Stimulated activated CD8-positive, alpha-beta memory T cell treated with anti-CD3 and anti-CD28 coated beads, Interleukin-12 subunit alpha, Interleukin-12 subunit beta, amount 100 ng/mL, for 24 hours (primary cell): ENCODE measurements at regions not wholly inside any gene's neighbourhood (a gene's known extent, or its start where the extent isn't known, plus 50 kb on each side); places are given as distances from the start of the nearest gene placed in this dataset.

Source experiments
- DNase-seq: peaks from one replicate; pipeline ENCODE4 v3.0.0-alpha.2; 2020; ENCODE audit errors: extremely low read depth

DNA sequence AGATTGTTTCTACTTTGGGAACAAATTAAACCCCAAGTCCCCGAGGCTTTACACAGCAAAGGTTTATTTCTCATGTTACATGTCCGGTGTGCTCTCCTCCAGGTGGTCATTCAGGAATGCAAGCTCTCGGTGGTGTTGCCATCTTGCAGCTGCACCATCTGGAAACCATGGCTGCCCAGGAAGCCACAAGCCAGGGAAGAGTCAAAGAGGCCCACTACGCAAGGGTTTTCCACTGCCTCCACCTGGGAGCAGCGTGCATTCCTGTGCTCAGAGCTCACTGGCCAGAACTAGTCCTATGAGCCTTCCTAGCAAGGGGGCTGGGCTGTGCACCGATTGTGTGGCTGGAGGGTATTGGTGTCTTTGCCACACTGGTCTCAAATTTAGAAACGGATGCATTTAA lies 128.8 kb upstream of the FOXF1 start:
- DNase-seq = no peak

DNA sequence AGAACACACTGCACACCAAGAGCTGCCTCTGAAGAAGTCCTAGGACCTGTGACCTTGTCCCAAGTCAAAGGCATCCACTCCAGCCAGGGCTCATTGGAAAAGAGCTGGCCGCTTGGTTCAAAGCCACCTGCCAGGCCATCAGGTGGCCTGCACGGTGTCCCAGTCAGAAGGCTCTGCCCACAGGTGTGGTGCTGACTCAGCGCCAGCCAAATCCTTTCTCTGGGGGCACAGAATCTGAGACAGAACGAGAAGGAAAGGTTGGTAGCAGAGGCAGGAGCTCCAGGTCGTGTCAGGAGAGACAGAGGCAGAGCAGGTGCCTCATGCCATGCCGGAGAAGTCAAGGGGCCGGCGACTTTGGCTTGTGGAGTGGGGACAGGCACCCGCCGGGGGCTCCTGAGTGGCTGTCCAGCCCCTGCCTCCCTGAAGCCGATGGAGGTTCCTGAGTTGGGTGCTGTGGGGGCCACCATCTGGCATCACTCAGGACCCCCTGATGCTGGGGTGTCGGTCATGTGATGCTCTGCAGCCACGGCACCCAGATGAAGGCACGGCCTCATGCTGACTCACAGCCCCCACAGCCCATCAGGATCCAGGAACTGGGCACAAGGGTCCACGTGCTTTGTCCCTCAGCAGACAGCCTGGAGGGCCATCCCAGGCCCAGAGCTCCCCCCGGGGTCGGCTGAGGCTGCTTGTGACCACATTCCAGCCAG lies 128.1 kb upstream of the FOXF1 start:
- DNase-seq = no peak

GRCh38 chr16:86382774-86383407 lies 127.4 kb upstream of the FOXF1 start:
- DNase-seq = no peak

GRCh38 chr16:86383488-86384262 lies 126.7 kb upstream of the FOXF1 start:
- no peak for DNase-seq

DNA sequence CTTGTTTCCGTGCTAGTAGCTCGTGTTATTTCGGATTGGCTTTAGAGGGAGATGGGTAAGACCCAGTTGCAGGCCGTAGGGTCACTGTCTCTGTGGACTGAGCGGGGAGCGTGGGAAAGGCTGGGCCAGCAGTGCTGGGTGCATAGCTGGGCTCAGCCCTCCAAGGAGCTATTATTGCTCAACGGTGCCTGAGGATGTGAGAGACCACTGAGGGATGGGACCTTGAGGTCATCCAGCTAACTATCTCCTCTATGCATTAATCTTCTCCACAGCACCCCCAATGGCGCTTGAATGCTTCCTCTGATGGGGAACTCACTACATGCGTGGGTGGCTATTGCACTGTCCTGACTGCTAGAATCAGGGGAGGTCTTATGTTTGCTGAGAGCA lies 126.1 kb upstream of the FOXF1 start:
- DNase-seq = no peak

DNA sequence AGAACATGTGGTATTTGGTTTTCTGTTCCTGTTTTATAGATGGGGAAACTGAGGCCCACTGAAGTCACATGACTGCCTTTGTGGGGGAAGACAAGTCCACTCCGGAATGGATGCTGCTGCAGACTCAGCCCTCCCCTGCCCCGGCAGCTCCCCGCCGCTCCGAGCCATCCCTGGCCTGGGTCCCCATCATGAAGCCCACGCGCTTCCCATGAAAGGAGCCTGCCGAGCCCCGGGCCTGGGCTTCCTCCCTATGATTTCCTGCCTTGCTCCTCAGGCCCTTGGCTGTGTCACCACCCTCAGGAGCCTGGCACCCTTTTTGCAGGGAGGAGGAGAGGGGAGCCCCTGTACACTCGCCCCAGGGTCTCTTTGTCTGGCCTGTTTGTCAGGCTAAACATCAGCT lies 125.3 kb upstream of the FOXF1 start:
- no peak for DNase-seq

GRCh38 chr16:86387468-86388440 lies 122.6 kb upstream of the FOXF1 start:
- no peak for DNase-seq

DNA sequence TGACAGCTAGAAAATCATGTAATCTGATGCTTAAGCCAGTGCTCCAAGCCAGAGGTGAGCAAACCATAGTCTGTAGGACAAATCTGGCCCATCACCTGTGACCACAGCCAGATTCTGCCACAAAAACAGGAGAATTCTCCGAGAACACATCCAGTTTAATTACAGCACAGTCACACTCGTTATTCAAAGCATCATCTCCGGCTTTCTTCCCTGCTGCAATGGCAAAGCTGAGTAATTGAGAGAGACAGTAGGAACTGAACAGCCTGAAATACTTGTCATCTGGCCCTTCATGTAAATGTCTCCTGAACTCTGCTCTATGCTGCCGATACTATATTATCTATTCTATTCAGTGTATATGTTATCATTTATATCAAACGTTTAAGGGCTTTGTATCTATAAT lies 121.4 kb upstream of the FOXF1 start:
- DNase-seq = no peak

DNA sequence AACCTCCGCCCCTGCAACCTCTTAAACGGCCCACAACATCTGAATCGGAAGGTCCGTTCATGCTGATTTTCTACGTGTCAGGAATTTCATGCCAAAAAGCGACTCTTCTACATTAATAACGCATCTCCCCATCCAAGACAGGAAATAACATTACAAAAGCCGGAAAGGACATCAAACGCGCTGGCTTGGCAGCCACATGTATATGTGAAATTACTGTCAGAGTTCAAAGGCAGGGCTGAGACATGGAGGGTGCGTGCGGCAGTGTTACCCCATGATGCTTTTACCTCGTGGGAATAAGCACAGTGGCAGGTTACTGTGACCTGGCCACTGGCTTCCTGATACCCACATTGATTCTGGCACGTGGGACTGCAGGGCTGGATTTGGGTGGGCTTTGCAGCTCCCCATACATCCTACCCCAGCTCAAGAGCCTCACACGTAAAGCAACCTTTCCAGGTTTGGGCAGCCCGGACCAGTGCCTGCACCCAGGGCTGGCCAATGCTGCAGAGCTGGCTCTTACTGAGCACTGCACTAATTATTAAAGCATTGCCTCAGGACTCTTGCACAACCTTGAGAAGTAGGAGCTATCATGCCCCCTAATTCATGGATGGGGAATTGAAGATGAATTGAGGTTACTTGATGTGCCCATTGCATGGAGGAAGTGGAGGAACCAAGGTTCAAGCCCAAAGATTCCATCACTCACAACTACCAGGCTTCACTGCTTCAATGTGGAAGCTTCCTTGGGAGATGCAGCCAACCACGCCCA lies 120.6 kb upstream of the FOXF1 start:
- DNase-seq = no peak

DNA sequence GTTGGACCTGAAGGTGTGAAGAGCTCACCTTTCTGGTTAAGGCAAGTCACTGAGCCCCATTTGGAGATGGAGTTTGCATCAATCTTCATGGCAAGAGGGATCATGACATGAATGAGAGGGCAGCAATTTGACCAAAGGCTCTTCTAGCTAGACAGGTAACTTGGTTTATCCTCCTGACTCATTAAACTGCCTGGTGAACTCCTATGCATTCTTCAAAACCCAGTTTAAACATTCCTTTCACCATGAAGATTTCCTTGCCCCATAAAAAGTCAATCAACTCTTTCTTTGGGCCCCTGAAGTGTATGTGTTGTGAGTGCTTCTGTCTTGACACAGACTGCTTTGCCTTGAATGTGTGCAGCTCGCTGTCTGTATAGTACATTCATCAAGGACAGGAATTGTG lies 120.0 kb upstream of the FOXF1 start:
- DNase-seq = no peak

- DNase-seq = no peak
Observed at GRCh38 chr16:86391486-86391885, 118.8 kb upstream of the FOXF1 start.

DNA sequence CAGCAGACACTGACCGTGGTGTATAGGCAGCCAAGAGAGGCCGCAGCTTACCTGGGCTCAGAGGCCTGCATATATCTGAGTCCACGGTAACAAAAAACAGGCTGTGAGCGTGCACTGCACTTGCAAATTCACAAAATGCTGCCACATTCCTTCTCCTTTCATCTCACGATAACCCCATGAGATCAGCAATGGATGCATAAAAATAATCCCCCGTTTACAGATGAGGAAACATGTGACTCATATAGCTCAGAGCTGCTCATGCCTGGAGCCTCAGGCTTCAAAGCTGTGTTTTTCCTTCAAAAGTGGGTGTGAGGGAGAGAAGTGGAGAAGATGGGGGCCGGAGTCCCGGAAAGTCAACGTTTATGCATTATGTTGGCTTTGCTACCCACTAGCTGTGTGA lies 118.3 kb upstream of the FOXF1 start:
- no peak for DNase-seq

- no peak for DNase-seq
Observed at GRCh38 chr16:86392436-86393152, 117.7 kb upstream of the FOXF1 start.

DNA sequence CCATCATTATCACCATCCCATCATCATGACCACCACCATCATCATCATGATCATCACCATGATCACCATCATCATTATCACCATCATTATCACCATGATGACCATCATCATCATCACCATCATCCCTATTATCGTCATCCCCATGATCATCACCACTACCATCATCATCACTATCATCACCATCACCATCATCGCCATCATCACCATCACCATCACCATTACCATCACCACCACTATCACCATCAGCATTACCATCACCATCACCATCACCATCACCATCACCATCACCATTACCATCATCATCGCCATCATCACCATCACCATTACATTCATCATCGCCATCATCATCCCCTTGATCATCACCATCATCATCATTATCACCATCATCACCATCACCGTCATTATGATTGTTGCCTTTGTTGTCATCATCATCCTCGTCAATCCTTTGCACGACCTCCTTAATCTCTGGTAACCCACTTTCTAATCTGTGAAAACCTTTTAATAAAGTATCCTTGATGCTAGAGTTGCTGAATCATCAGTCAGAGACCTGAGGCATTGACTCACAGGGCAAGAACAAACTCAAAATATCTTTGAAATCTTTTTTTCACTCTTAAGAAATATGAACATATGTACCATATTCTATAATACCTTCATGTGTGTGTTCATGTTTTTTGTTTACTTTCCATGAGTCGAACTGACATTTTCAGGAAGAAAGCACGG lies 116.3 kb upstream of the FOXF1 start:
- no peak for DNase-seq

GRCh38 chr16:86395477-86395876 lies 114.8 kb upstream of the FOXF1 start:
- DNase-seq = no peak

- DNase-seq = no peak
Observed at GRCh38 chr16:86396422-86396821, 113.9 kb upstream of the FOXF1 start.

DNA sequence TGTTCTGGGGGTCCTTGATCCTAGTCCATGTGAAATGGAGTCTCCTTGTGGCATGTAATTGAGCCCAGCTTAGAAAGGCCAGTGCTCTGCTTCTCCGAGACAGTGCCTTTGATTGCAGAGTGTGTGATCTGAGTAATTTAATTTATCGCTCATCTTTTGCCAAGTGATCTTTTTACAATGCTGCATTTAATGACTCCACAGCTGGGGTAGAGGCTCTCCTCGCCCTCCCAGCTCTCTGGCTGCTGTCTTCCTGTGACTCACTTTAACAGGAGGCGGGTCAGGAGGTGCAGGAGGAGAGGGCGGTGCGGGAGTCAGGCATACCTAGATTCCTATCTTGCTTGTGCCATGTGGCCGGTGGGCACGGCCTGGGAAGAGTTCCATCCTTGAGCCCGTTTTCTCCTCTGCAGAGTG lies 113.4 kb upstream of the FOXF1 start:
- DNase-seq = no peak

DNA sequence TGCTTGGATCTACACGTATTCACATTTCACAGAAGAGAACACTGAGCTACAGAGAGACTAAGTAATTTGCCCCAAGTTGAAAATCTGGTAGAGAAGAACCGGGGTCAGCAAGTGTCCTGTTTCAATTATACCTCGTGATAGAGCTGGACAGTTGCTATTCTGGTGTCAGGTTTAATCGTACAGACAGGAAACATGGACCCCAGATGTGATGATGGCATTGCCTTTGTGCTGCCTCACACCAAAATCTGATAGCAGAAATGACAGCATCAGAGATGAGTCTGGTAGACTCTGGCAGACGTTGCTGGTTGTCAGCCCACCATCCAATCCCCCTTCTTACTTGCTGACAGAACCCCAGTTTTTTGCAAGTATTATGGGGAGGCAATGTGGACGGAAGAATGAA lies 112.1 kb upstream of the FOXF1 start:
- no peak for DNase-seq

DNA sequence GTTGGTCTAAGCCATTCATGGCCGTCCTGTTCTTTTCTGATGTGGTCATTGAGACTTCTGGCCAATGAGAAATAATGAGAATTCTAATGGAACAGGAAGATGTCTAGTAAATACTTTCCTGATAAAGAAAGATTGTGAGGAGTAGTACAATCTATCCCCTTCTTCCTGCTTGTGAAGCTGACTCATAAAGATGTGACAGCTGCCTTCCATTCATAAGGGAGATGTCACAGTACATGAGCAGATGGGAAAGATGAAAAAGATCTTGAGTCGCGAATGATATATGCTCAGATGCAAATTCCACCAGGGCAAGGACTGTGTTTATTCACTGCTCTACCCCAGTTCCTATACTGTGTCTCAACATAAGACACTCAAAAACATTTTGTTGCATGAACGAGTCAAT lies 111.7 kb upstream of the FOXF1 start:
- no peak for DNase-seq

GRCh38 chr16:86401126-86401525 lies 109.2 kb upstream of the FOXF1 start:
- DNase-seq = no peak
